ENCODE measurements at regions not wholly inside any gene's neighbourhood (a gene's known extent, or its start where the extent isn't known, plus 50 kb on each side); places are given as distances from the start of the nearest gene placed in this dataset.

DNA sequence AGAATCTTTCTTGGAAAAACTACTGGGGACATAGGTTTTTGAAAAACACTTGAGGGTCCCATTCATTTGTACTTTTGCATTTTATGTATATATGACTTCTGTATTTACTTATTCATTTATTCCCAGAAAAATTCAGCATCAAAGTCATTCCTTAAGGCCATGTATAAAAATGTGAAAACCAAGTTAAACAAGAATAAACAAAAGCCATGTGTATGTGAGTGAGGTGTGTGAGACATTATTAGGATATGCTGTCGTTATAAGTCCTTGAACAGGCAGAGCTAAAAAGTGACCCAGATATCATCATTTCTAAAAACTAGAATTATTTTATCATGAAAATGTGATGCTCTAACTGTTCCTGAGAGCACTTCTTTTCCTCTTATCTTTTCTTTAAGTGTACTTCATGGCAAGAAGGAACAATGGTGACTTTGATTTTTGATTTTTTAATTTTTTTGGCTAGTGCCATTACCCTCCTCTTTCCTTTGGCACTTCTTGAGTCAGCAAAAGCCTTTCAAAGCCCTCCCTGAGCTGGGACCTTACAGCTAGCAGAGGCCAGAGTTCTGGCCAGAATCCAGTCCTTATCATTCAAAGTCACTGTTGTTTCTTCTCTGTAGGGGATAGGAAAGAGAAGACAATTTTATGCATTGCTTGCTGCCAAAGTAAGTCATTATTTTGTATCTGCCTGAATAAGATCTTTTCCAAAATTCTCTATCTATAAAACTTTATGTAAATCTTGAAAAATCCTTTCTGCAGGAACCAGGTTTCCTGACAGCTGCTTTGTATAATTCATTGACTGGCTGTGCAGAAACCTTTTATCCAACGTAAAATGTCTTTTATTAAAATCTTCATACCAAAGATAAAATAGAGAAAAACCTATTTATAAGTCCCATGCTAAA, 419.7 kb upstream of the PRICKLE1 start:
- no peak for DNase-seq

DNA sequence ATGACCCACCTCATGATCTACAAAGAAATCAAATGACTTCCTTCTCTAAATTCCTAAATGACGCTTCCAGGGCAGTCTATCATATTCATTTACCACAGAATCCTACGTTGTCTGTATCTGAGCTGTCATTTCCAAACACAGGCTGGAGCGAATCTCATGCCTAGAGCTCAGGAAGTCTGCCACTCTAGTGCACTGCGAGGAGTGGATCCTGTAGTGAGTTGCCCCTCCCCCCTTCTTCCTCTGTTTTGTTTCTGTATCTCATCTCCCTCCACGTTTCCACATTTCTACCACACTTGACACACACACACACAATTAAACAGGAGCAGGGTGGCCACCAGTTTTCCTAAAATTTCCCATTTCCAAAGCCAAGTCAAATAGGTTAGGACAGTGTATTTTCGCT, 415.4 kb upstream of the PRICKLE1 start:
- no peak for DNase-seq

DNA sequence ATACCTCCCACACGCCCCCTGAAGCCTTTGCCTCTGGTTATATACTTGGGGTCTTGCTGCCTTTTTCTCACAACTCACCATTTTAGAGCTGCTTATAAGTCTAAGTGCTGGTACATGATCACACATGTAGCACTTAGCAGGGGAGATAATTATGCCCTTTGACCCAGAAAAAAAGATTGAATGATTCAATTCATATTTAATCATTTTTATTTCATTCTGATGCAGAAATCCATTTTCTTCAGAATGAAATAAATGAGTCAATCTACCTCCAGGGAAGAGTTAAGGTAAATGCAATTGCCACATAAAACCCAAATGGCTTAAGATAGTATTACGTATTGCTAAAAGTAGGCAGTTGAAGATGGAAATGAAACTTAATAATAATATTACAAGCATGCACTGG, 414.6 kb upstream of the PRICKLE1 start:
- DNase-seq = no peak

DNA sequence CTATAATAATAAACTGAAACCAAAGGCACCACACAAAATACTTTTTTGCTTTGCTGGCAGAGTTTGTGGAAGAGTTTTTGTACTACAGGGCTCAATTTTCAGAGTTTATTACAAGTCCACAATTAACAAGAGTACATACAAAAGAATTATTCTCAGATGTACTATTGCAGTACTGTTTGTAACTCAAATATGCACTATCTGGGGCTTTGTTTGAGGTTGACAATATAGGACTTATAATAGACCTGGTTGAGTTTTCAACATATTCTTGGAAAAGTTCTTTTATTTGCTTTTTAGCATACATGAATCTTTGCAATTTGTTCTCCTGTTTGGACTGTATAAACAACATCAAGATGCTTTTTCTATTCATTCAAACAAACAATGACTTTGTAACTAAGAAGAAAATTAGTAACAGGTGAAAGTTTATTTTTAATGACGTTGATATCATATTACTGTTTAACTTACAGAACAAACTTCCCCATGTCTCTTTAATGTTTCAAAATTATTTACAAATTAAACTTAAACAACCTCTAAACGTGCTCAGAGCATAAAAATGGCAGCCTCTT, 407.4 kb upstream of the PRICKLE1 start:
- no peak for DNase-seq

DNA sequence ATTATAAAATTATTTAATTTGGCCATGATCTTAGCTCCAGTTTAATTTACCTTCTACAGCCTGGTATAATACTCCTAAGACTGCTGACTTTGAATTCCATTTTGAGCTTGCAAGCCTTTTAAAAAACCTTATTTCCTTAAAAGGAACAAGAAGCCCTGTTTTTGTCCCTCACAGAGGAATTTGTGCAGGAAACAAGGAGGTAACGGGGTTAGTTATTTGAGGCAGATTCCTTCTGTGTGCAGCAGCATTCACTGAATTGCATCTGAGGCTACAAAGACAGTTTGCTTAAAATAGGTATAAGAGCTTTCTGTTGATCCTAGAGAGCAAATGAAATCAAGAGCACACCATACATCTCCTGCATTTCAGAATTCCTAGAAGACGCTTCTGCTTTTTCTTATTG, 403.3 kb upstream of the PRICKLE1 start:
- no peak for DNase-seq

DNA sequence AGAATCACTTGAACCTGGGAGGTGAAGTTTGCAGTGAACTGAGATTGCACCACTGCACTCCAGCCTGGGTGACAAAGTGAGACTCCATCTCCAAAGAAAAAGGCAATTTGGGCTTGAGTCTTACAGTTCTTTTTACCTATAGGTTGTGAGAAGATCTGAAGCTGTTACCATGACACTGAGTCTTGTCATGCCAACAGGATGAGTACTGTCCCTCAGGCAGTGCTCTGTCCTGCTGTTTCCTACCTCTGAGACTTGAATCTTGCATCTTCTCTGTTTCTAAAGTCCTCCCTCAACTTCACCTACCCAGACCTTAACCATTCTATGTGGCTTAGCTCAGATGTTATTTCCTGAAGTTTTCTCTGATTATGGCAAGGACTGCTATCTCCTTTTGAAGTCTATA, 400.8 kb upstream of the PRICKLE1 start:
- DNase-seq = no peak

DNA sequence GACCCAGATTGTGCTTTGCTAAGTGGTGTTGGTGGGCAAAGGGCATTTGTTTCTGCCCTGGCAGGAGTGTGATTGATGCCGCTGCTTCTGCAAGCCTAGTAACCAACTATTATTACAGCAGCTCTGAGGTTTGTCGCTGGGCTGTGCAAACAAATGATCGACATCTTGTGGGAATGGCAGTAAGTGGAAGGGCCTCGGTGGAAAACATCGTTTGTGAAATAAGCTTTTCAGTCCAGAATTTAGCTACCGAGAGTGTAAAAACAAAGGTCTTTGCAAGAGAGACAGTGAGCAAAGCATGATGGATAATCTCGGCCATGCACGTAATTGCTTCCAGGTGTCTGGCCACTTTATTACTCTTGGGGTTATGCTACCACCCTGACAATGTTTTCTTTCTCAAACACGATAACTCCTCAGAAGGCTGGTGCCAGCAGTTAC, 397.7 kb upstream of the PRICKLE1 start:
- DNase-seq = no peak

DNA sequence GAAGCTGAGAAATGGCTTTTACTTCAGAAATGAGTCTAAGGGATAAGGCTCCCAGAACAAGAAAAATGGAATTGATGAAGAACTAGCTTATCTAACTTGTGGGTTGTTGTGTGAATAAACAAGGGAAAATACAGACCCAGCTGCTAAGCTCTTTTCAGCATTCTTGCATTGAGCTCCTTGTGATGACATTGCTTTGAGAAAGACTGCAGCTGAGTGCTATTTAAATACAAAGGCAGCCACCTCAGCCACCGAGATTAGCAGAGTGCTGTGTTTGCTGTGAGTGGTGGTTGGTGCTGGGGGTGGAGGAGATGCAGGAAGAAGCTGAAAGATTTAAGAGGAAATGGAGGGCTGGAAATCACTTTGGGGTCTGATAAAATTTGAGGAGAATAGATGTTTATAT, 396.0 kb upstream of the PRICKLE1 start:
- no peak for DNase-seq

DNA sequence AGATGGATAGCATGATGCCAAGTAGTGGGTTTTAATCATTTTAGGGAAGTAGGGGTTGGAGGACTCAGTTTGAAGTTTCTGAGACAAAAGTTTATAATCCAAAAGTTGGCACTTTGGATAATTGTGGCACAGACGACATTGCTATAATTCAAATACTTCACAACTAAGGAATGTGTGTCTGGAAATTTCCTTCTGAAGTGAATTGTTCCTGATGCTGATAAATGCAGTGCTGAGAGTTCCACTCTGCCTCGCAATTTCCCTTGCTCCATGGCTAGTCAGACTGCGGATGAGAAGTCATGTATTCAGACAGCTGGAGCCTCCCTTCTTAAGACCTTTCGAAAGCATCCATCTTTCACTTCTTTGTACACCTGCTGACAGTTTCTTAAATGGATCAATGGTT, 393.3 kb upstream of the PRICKLE1 start:
- no peak for DNase-seq

DNA sequence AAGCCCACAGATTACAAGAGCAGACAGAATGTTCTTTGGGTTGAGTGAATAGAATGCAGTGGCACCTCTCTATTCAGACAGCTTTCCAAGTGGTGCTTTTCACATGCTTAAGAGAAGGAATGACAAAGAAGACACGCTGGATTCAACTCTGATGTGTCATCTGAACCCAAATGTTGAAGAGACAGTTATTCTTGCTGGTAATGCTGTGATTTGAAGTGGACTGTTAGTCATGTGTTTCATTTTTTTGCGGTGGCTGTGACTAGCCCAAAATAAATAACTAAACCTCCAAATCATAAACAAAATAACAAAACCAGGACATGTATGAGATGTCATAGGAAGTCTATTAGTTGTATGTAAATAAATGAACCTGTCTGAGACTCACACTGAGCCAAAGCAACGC, 391.8 kb upstream of the PRICKLE1 start:
- no peak for DNase-seq

DNA sequence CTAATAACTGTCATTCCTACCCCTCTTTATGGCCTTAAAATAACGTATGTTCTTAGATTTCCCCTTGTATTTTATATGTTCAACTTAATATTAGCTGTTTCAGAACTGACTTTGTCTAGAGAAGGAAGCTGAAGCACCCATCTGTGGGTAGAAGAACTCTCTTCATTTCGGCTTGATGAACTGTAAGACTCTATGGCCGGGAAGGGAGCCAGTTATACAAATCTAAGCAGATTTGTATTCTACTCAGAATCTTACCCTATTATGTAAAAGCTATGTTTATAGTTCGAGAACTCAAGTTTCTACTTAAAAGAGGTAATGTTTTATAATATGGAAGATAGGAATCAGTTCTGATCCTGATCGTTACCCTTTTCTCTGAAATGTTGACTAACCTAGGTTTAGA, 390.9 kb upstream of the PRICKLE1 start:
- DNase-seq = no peak

DNA sequence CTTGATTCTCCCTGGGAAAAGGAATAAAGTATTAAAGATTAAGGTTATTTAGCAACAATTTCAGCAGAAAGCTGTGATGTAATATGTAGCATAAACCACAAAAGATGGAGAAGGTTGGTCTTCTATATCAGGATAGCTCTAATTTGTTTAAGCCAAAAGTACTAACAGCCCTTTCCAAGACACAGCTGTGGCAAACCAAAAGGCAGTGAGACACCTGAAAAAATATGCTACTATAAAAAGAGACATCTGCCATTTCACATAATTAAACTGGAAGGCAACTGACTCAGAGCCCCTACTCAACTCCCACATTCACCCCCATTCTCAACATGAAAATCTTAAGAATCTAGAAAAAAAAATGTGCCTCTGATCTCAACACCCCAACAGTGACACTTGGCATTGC, 390.2 kb upstream of the PRICKLE1 start:
- DNase-seq = no peak

DNA sequence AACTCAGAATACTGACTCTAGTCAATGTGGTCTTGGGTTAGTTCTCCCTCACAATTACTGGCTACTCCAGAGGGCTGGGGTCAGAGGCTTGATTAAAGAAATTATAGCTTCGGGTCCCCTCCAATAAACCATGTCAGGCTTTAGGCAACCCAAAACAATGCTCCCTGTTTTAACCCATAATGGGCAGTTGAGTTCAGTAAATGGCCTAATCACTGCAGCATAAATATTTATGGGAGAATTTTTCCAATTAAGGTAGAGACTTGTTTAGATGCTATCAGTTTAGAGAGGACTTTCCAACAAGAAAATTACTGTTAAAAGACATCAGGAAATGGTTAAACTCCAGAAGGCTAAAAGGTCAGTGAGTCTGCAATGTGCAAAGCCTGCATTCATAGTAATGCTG, 389.2 kb upstream of the PRICKLE1 start:
- DNase-seq = no peak

DNA sequence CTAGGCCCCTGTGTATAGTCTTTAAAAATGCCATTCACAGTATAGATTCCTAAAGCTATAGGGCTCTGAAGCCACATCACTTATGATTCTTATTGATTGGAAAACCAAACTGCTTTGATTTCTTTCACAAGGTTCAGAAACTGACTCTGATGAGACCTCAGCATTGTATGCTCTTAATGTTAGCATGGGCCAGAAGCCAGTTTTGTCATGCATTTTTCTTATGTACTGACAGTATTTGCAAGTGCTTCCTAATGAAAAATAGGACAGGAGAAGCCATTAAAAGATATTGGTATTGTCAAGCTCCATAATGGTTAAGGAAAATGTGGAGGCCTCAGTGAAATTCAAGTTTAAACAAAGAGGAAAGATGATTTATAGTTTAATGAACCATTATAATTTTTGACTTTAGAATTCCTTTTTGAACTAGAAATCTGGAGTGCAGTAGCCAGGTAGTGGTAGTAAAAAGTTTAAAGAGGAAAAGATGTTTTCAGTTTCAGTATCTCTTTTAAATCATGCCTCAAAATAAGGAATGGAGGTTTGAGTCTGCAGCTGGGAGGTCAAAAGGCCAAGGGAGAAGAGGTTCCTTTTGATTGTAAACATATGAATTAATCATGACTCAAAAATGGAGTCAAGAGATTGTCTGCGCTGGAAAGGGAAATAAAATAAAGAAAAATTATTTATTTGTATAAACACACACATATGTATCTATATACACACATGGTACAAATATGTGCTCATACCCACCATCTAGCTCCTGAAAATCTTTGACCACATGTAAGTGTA, 388.1 kb upstream of the PRICKLE1 start:
- no peak for DNase-seq

DNA sequence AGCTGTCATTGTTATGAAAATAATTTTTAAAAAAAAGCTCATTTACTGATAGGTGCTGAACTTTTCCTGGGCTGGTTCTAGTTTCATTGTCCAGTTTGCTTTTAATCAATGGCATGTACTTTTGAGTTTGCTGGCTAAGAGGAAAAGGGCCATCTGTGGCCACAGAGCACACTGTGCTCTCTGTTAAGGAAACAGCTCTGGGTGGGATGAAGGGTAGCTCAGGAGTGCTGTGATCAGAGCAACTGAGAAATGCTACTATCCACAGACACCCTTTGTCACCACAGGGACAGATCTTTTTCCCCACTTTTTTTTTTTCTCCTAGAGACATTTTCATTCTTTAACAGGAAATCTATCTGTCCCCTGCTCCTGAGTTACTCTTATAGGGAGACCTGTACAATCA, 387.1 kb upstream of the PRICKLE1 start:
- no peak for DNase-seq

DNA sequence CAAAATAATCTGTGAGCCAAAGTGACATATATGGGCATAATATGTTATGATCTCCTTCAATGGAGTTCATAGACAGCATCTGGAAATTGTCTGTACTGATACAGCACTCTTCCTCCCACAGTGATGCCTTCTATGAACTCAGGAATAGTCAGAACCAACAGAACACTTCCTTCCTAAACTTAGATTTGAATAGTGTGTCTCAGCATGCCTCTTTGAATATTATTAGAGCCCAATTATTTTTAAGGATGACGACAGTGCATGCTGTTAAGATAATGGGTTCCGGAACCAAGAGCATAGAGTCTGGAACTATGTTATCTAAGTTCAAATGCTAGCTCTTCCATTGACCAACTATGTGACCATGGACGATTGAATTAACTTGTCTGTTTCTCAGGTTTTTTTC, 386.6 kb upstream of the PRICKLE1 start:
- DNase-seq = no peak

DNA sequence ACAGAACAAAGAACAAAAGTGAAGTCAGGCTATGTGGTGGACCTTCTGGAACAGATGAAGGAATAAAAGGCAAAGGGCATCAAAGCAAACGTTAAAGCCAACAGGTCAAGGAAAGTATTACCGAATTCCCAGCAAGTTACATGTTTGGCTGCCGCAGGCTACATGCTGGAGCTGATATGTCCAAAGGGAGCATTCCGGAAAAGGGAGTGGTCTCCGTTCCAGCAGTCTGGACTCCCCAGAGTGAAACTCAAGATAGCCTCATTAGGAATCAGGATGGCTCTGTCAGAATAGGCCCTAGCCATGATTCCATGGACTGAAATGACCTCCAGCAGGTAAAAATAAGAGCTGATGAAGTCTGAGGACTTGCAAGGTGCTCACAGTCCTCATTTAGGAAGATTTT, 379.8 kb upstream of the PRICKLE1 start:
- no peak for DNase-seq

DNA sequence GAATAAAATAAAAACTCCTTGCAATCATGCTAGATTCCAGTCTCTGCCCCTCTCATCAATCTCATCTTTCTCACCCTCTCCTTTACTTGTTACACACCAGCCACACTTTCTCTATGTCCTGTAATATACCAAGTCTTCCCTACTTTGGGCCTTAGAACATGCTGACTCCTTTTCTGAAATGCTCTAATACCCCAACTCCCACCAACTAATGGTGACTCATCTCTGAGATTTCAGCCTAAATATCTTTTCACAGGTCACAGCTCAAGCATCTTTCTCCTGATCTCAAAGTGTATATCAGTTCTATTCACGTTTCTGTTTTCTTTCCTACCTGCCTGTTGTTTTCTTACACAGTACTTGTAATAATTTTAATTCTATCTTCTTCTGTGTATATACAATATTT, 378.9 kb upstream of the PRICKLE1 start:
- no peak for DNase-seq

DNA sequence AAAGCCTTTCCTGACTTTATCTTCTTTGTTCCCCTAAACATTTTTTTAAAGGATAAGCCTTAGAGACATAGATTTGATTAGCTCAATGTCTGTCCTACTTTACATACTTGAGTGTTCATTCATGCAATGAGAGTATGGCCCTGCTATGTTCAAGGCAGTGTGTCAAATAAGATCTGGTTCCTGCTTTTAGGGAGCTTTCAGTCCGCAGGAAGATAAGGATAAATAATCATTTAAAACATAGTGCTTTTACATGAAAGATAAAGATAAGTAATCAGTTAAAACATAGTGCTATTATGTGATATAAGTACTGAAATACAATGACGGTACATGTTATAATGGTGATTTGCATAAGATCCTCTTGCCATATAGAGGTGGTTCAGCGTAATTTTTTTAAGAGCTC, 378.3 kb upstream of the PRICKLE1 start:
- no peak for DNase-seq

DNA sequence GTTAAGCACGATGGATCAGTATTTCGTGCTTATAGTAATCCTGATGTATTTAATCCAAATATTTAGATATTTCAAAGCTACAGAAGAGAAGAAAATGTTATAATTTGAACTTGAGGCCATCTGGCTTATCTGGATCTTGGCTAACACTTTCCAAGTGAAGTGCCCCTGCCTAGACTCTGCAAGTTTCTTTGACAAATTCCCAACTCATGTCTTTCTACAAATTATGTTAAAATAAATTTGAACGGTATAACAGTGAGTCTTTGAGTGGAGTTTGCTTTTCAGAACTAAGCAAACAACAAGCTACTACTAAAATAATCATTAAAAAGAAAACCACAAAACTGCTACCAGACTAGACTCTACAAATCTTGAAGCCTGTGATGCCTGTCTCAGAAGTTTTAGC, 374.4 kb upstream of the PRICKLE1 start:
- DNase-seq = no peak

DNA sequence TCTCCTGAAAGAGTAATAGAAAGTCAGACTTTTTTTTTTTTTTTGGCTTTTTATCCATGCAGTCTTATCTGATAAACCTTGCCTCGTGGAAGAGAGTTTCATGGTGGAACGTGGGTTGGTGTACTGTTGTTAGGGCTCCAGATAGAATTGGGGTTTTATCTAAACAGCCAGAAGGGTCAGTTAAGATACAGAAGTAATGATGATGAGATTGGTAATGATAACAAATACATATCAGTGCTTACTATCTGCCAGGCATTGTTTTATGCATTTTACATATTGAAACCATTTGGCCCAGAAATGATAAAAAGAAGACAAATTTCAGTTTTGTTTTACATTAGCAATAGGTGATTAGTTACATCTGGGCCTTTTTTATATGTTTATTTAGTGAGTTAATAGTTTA, 372.8 kb upstream of the PRICKLE1 start:
- DNase-seq = no peak

DNA sequence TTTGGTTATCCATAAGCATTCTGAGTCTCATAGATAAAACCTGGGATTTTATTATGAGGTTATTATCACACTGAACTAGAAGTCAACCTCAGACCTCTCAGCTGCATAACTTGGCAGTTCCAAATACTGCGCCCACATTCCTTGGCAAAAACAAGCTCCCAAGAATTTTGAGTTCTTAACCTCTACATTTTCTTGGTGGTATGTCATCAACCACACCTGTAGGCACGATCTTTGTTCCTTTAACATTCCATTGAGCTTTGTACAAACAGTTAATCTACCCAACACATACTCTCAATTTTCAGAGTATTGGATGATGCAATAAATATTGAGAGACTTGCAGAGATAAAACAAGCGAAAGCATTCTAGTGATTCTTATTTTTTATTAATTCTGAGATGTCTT, 371.8 kb upstream of the PRICKLE1 start:
- no peak for DNase-seq

DNA sequence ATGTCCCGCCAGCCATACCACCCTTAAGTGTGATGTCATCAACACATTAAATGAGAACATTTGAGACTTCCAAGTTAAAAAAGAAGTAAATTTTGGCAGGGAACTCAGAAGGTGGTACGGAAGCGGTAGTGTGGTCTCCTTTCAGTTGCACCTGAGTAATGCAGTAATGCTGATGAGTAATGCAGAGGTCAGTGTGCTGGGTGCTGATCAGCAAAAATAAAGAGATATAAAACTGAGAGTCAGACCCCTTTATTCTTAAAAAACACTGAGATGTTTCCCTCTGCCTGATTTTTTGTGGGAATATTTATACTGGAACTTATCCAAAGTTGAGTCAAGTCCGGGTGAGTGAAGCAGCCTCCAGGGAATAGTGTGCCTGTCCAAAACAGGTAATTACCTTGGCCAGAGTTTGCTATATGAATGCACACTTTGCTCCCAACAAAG, 370.6 kb upstream of the PRICKLE1 start:
- no peak for DNase-seq

DNA sequence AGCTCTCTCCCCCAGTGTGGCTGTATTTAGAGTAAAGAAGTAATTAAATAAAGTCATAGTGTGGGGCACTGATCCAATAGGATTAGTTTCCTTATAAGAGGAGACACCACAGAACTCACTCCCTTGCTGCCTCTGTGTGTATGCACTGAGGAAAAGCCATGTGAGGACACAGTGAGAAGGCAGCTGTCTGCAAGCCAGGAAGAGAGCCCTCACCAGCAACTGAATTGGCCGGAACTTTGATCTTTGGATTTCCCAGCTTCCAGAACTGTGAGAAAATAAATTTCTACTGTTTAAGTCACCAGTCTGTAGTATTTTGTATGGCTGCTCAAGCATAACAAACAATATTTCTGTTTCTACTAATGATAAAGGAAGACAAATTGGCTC, 368.7 kb upstream of the PRICKLE1 start:
- no peak for DNase-seq
